ENCODE measurements at regions not wholly inside any gene's neighbourhood (a gene's known extent, or its start where the extent isn't known, plus 50 kb on each side); places are given as distances from the start of the nearest gene placed in this dataset.
A peak's percentile ranks its signal among the peaks of the same experiment; 100 is the strongest.

GRCh38 chr12:127075981-127076380, 1191.0 kb upstream of the TMEM132C start:
- no peak for DNase-seq (ENCODE audit: low spot score)
- intact Hi-C loops (cut with DNase I) = no loop called here
- ATAC-seq = no peak

DNA sequence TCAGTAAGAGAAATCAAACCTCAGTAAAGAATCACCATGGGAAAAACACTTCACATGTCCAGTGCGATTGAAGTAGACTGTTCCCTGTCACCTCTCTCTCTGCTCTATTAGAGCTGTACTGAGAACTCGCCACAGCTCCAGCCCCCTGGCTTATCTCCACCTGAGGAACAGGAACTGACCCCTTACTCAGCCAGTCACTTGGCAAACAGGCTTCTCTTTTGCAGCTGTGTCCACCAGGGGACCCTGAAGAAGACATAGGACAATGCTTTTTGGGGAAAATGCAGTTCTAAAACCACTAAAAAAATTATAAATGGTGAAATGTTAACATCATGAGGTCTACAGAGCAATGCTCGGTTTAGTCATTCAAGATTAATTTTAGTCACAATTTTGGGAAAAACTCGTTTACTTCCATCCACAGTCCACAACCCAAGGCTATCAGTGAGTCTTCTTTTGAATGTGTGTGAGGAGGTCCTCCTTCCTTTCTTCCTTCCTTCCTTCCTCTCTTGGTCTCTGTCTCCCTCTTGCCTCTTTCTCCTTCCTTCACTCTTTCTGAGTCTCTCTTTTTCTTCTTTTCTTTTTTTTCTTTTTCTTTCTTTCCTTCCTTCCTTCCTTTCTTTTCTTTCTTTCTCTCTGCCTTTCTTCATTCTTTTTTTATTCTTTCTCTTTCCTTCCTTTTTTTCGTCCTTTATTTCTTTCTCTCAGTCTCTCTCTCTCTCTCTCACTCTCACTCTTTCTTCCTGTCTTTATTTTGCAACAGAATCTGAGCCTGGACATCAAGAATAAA, 1189.5 kb upstream of the TMEM132C start:
- ATAC-seq (no peak), DNase-seq (ENCODE audit: low spot score) (no peak)
- intact Hi-C loops (cut with DNase I) = no loop called here

DNA sequence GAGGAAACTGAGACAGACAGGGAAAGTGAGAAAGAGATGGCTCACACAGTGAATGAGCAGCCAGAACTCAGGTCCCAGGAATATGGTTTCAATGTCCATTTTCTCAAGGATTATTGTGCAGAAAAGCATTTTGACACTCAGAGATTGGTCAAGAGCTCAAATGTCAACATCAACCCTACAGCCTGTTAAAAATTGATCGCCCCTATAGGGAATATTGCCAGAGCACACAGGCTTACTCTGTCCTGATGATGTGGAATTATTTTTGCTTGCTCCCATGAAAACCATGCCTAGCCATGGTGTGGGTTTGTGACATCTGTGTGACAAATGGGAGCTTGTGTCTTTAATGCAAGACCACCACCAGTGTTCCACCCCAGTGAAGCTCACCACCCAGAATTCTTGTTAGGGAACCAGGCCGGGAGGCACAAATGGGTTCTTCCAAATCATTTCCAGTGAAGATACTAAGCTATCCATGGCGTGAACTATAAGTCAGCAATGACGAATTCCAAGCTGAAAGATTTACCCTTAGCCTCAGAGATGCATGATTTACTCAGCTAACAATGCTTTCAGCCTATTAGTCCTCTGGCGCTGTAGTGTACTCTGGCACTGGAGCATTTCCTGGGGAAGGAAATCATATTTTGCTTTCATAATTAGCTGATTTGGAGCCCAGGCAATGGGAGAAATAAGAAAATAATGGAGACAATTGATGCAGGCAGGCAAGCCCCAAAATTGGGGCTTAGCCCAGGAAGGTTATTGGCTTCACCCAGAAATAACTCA, 1188.2 kb upstream of the TMEM132C start:
- DNase-seq (ENCODE audit: low spot score) (no peak), ATAC-seq (no peak)
- intact Hi-C loops (cut with DNase I) = no loop called here

DNA sequence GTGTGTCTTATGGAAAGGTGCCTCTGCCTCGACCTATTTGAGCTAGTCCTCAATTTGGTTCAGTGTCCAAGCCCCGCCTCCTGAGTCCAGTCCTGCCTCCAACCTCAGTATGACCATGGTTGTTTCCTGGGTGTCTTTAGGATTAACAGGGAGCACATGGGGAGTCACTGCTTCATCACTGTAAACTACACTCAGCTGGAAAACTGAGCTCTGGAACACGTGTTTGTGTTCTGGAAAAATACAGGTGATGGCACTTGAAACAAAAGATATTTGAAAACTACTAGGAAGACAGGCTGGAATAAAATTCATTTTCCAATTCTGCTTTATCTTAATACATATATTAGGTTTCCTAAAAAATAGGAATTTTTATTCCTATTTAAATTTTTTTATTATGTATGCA, 1187.3 kb upstream of the TMEM132C start:
- DNase-seq (ENCODE audit: low spot score) (no peak), ATAC-seq (no peak)
- intact Hi-C loops (cut with DNase I) = no loop called here

GRCh38 chr12:127081058-127081457, 1185.9 kb upstream of the TMEM132C start:
- no peak for ATAC-seq
- intact Hi-C loops (cut with DNase I) = no loop called here

GRCh38 chr12:127083008-127083949, 1183.7 kb upstream of the TMEM132C start:
- ATAC-seq (peak; percentile 87), DNase-seq (ENCODE audit: low spot score) (no peak)
- intact Hi-C loops (cut with DNase I) = no loop called here

More at GRCh38 chr12:127081058-127081457, 1185.9 kb upstream of the TMEM132C start:
- DNase-seq (ENCODE audit: low spot score) = no peak

- DNase-seq (ENCODE audit: low spot score) (no peak), ATAC-seq (no peak)
- intact Hi-C loops (cut with DNase I) = no loop called here
Measured at GRCh38 chr12:127101076-127101475, 1165.9 kb upstream of the TMEM132C start.

GRCh38 chr12:127106041-127106440, 1160.9 kb upstream of the TMEM132C start:
- intact Hi-C loops (cut with DNase I) = no loop called here
- ATAC-seq (no peak), DNase-seq (ENCODE audit: low spot score) (no peak)

- DNase-seq (ENCODE audit: low spot score) (no peak), ATAC-seq (no peak)
- intact Hi-C loops (cut with DNase I) = no loop called here
Measured at GRCh38 chr12:127106697-127107096, 1160.3 kb upstream of the TMEM132C start.

- ATAC-seq = no peak
- intact Hi-C loops (cut with DNase I) = no loop called here
- no peak for DNase-seq (ENCODE audit: low spot score)
Measured at GRCh38 chr12:127107744-127108143, 1159.2 kb upstream of the TMEM132C start.

GRCh38 chr12:127108360-127109215, 1158.4 kb upstream of the TMEM132C start:
- intact Hi-C loops (cut with DNase I) = no loop called here
- ATAC-seq (peak; percentile 84), DNase-seq (ENCODE audit: low spot score) (peak; percentile 79)

DNA sequence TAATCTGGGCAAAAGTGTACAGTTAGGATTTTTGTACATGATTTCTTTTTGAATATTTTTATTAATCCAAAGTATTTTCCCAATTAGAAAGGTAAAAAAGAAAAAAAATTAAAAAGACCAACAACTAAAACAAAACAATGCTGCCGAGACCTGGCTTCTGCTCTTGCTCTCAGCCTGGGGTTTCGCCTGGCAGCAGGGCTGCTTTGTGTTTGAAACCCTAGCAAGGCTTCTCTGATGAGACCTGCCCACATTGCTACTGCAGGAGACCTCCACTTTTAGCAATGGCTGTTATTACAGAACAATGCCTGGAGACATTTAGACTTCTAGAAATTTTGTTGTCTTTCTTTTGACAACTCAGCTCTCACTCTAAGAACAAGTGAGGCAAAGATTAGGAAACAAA, 1153.0 kb upstream of the TMEM132C start:
- intact Hi-C loops (cut with DNase I) = no loop called here
- ATAC-seq (no peak), DNase-seq (ENCODE audit: low spot score) (no peak)

- no peak for DNase-seq (ENCODE audit: low spot score)
- ATAC-seq = no peak
- intact Hi-C loops (cut with DNase I) = no loop called here
Measured at GRCh38 chr12:127115468-127116035, 1151.4 kb upstream of the TMEM132C start.

DNA sequence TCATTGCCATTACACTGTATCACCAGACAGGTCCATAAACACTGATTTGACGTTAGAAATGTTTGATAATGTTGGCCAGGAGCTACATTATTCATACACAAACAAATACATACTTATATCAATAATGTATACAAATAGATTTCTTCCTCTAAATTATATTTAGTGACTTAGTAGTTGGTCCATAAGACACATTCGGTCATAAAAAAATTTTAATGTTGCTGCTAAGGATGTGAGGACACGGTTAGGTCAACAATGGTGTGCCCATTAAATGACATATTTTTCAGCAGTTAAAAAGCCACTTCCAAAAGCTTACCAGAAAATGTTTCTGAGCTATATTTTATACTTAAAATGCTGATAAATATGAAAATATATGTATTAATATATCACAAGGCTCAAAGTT, 1148.7 kb upstream of the TMEM132C start:
- DNase-seq (ENCODE audit: low spot score) = no peak
- ATAC-seq = no peak
- intact Hi-C loops (cut with DNase I) = no loop called here

DNA sequence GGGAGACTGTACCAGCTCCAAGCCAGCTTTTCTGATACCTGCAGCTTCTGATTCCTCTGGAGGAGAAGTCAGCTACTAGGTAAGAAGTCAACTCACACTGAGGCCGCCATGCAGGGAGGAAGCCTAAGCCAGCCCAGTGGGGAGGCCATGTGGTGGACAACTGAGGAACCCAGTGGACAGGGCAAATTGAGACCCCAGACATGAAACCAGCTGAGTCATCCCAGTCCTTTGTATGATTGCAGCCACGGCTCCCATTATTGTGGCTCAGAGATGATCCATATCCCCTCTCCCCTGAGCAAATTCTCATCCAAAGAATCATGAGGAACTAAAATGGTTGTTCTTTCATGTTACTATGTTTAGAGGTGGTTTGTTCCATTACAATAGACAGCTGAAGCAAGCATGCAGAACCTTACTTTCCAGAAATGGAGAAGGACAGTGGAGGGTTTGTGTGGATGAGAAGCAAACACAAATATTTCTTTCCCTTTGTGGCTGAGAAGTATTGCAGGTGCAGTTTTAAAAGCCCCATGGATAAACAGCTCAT, 1147.3 kb upstream of the TMEM132C start:
- intact Hi-C loops (cut with DNase I) = no loop called here
- DNase-seq (ENCODE audit: low spot score) = no peak
- ATAC-seq = no peak

DNA sequence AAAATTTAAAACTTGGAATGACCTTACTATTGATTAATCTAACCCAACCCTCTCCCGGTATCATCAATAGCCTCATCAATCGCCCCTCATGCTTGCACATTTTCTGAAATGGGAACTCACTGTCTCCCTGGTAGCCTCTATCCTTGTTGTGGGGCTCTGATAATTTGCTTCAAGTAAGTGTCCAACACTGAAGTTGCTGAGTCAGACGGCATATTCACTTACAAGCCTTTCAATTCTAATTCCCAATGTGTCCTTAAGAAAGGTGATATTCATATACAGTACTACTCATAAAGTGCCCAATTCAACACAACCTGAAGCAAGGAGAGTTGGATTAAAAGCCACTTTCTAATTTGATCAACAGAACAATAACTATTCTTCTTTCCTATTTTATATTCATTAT, 1146.1 kb upstream of the TMEM132C start:
- no peak for DNase-seq (ENCODE audit: low spot score)
- intact Hi-C loops (cut with DNase I) = no loop called here
- no peak for ATAC-seq

- DNase-seq (ENCODE audit: low spot score) (no peak), ATAC-seq (no peak)
- intact Hi-C loops (cut with DNase I) = no loop called here
Measured at GRCh38 chr12:127121494-127122084, 1145.4 kb upstream of the TMEM132C start.

Data from sciatic nerve (tissue), 2 donors.